H9 (cell line): ENCODE measurements at regions not wholly inside any gene's neighbourhood (a gene's known extent, or its start where the extent isn't known, plus 50 kb on each side); places are given as distances from the start of the nearest gene placed in this dataset.

Source experiments
- DNase-seq: peaks from one replicate; pipeline ENCODE4 v3.0.0-alpha.2; 2017
- H2AFZ ChIP-seq: one replicate; pipeline ENCODE4 v1.6.1; 2013; ENCODE audit warnings: mild to moderate bottlenecking, low read length, control low read depth, moderate library complexity
- H2AK5ac ChIP-seq: 2 replicates; pipeline ENCODE4 v1.6.1; 2013; ENCODE audit warnings: low read length, control low read depth, mixed read lengths; ENCODE audit not compliant: insufficient read length
- H2BK120ac ChIP-seq: one replicate; pipeline ENCODE4 v1.6.1; 2013; ENCODE audit warnings: low read depth, mild to moderate bottlenecking, low read length, control low read depth, inconsistent platforms; ENCODE audit not compliant: poor library complexity, severe bottlenecking
- H2BK12ac ChIP-seq: 2 replicates; pipeline ENCODE4 v1.6.1; 2013; ENCODE audit warnings: low read length, control low read depth, mixed read lengths, low read depth; ENCODE audit not compliant: insufficient read length
- H2BK15ac ChIP-seq: 2 replicates; pipeline ENCODE4 v1.6.1; 2013; ENCODE audit warnings: low read depth, low read length, control low read depth
- H2BK20ac ChIP-seq: one replicate; pipeline ENCODE4 v1.6.1; 2013; ENCODE audit warnings: low read depth, mild to moderate bottlenecking, low read length, control low read depth, inconsistent platforms; ENCODE audit not compliant: poor library complexity, severe bottlenecking
- H2BK5ac ChIP-seq: 2 replicates; pipeline ENCODE4 v1.6.1; 2013; ENCODE audit warnings: low read length, control low read depth, mixed read lengths; ENCODE audit not compliant: insufficient read length
- H3K14ac ChIP-seq: 2 replicates; pipeline ENCODE4 v1.6.1; 2013; ENCODE audit warnings: low read length, control low read depth; ENCODE audit not compliant: insufficient read depth
- H3K18ac ChIP-seq: 2 replicates; pipeline ENCODE4 v1.6.1; 2013; ENCODE audit warnings: low read depth, mild to moderate bottlenecking, mixed read lengths, low read length, control low read depth; ENCODE audit not compliant: insufficient read length
- H3K23ac ChIP-seq: 2 replicates; pipeline ENCODE4 v1.6.1; 2013; ENCODE audit warnings: low read length, control low read depth, mixed read lengths, low read depth; ENCODE audit not compliant: insufficient read length
- H3K23me2 ChIP-seq: 2 replicates; pipeline ENCODE4 v1.6.1; 2013; ENCODE audit warnings: low read depth, mild to moderate bottlenecking, mixed read lengths, low read length, control low read depth; ENCODE audit not compliant: insufficient read length, poor library complexity, severe bottlenecking
- H3K27ac ChIP-seq: 2 replicates; pipeline ENCODE4 v1.5.1; 2013; ENCODE audit warnings: low read length, control low read depth, mixed read lengths, low read depth; ENCODE audit not compliant: insufficient read length
- H3K27me3 ChIP-seq: 2 replicates; pipeline ENCODE4 v1.6.1; 2013; ENCODE audit warnings: low read length, control low read depth, inconsistent platforms; ENCODE audit not compliant: insufficient read depth
- H3K4ac ChIP-seq: 2 replicates; pipeline ENCODE4 v1.6.1; 2013; ENCODE audit warnings: low read depth, mild to moderate bottlenecking, control low read depth, inconsistent platforms, low read length, moderate library complexity
- H3K4me1 ChIP-seq: 2 replicates; pipeline ENCODE4 v1.6.1; 2013; ENCODE audit warnings: low read length, control low read depth, inconsistent platforms; ENCODE audit not compliant: insufficient read depth
- H3K4me2 ChIP-seq: 2 replicates; pipeline ENCODE4 v1.6.1; 2013; ENCODE audit warnings: low read length, control low read depth, mixed read lengths; ENCODE audit not compliant: insufficient read length, insufficient read depth
- H3K56ac ChIP-seq: 2 replicates; pipeline ENCODE4 v1.6.1; 2013; ENCODE audit warnings: low read depth, mild to moderate bottlenecking, mixed read lengths, low read length, control low read depth; ENCODE audit not compliant: insufficient read length
- H3K79me1 ChIP-seq: 2 replicates; pipeline ENCODE4 v1.6.1; 2013; ENCODE audit warnings: low read depth, mild to moderate bottlenecking, moderate library complexity, low read length, control low read depth, inconsistent platforms; ENCODE audit not compliant: insufficient read depth, poor library complexity, severe bottlenecking
- H3K79me2 ChIP-seq: 2 replicates; pipeline ENCODE4 v1.6.1; 2013; ENCODE audit warnings: low read length, control low read depth, inconsistent platforms; ENCODE audit not compliant: insufficient read depth
- H3K9ac ChIP-seq: 2 replicates; pipeline ENCODE4 v1.6.1; 2013; ENCODE audit warnings: low read length, control low read depth, mixed read lengths; ENCODE audit not compliant: insufficient read length; ENCODE audit errors: extremely low read depth
- H3K9me3 ChIP-seq: one replicate; pipeline ENCODE4 v1.6.1; 2013; ENCODE audit warnings: low read depth, low read length, inconsistent platforms; ENCODE audit not compliant: control insufficient read depth
- H3T11ph ChIP-seq: one replicate; pipeline ENCODE4 v1.6.1; 2013; ENCODE audit warnings: mild to moderate bottlenecking, low read length, control low read depth, inconsistent platforms
- H4K20me1 ChIP-seq: one replicate; pipeline ENCODE4 v1.6.1; 2013; ENCODE audit not compliant: control insufficient read depth, insufficient read length, insufficient read depth
- H4K5ac ChIP-seq: 2 replicates; pipeline ENCODE4 v1.6.1; 2013; ENCODE audit warnings: low read depth, mild to moderate bottlenecking, mixed read lengths, low read length, control low read depth; ENCODE audit not compliant: insufficient read length
- H4K8ac ChIP-seq: replicated peaks from 2 replicates; pipeline ENCODE4 v1.6.1; 2013; ENCODE audit warnings: low read length, control low read depth, mixed read lengths, low read depth; ENCODE audit not compliant: insufficient read length
- H4K91ac ChIP-seq: 2 replicates; pipeline ENCODE4 v1.6.1; 2013; ENCODE audit warnings: low read depth, mild to moderate bottlenecking, moderate library complexity, mixed read lengths, low read length, control low read depth; ENCODE audit not compliant: insufficient read length
- H3K27ac Mint-ChIP-seq, 3 experiments: 2 replicates in 2 of 3; 3 replicates in 1 of 3; pipeline ENCODE4 v1.8.0; 2020 to 2021; ENCODE audit warnings: mixed read lengths in 3 of 3, mild to moderate bottlenecking in 1 of 3, moderate library complexity in 1 of 3
- H3K27me3 Mint-ChIP-seq: 2 replicates; pipeline ENCODE4 v1.8.0; 2021; ENCODE audit warnings: low read depth, mild to moderate bottlenecking, moderate library complexity, mixed read lengths
- H3K36me3 Mint-ChIP-seq, 3 experiments: 2 replicates in 2 of 3; 3 replicates in 1 of 3; pipeline ENCODE4 v1.8.0; 2020 to 2021; ENCODE audit warnings: low read depth in 3 of 3, mixed read lengths in 3 of 3; ENCODE audit not compliant: insufficient read depth in 1 of 3
- H3K4me1 Mint-ChIP-seq, 2 experiments: 2 replicates each; pipeline ENCODE4 v1.8.0; 2020; ENCODE audit warnings: mixed read lengths in 2 of 2
- H3K4me3 Mint-ChIP-seq, 2 experiments: 2 replicates in 1 of 2; 3 replicates in 1 of 2; pipeline ENCODE4 v1.8.0; 2020 to 2021; ENCODE audit warnings: mild to moderate bottlenecking in 2 of 2, mixed read lengths in 2 of 2, moderate library complexity in 1 of 2
- H3K9me3 Mint-ChIP-seq, 2 experiments: 2 replicates in 1 of 2; 3 replicates in 1 of 2; pipeline ENCODE4 v1.8.0; 2020; ENCODE audit warnings: mild to moderate bottlenecking in 2 of 2, mixed read lengths in 2 of 2, moderate library complexity in 1 of 2
- CTCF ChIP-seq: fragments of 200-600 bp; sonication (generic); conservative IDR thresholded peaks from 3 replicates; pipeline ENCODE4 v1.8.0; 2021; ENCODE audit warnings: antibody characterized with exemption, mild to moderate bottlenecking
- WGBS: extraction: QIAGEN DNeasy Blood & Tissue Kit; methylation state at CpG from one replicate; pipeline ENCODE4 v1.1.7; 2013; ENCODE audit warnings: missing lambda C conversion rate, low lambda C conversion rate, mixed read lengths; ENCODE audit not compliant: insufficient read length; ENCODE audit errors: extremely low coverage; 5-methylcytosine and 5-hydroxymethylcytosine counted together

- no peak overlapping the region for H3K9ac ChIP-seq
- no peak overlapping the region for H2BK5ac ChIP-seq
- TF ChIP-seq CTCF, result no peak
- no peaks in the 10 kb centered on the region for H3K79me2 ChIP-seq
- no peak for DNase-seq
- H3K4me3 Mint-ChIP-seq, result no peak overlapping the region
- no peak overlapping the region for H2BK20ac ChIP-seq
- H4K91ac ChIP-seq, result no peak overlapping the region
- H2BK12ac ChIP-seq, result no peak overlapping the region
- H3K4me1 ChIP-seq, result no peaks in the 10 kb centered on the region
- H3K27me3 Mint-ChIP-seq, result no peaks in the 10 kb centered on the region
- peaks cover 0 to 2% of the 10 kb centered on the region in 2 experiments; a peak in 1 of 4 replicates for H3K4me1 Mint-ChIP-seq
- no peaks in the 10 kb centered on the region for H3K23me2 ChIP-seq
- no peak overlapping the region for H3K4ac ChIP-seq
- no peaks in the 10 kb centered on the region for H3K27me3 ChIP-seq
- no peak overlapping the region for H3K14ac ChIP-seq
- H3K18ac ChIP-seq, result no peak overlapping the region
- H3K79me1 ChIP-seq, result no peaks in the 10 kb centered on the region
- no CpG with 5 or more reads among the region's 4 CpGs for WGBS
- no peak overlapping the region for H2BK15ac ChIP-seq
- H2AFZ ChIP-seq, result no peak overlapping the region
- H2BK120ac ChIP-seq, result no peak overlapping the region
- no peak overlapping the region for H3K4me2 ChIP-seq
- H3K9me3 Mint-ChIP-seq, result no peaks in the 10 kb centered on the region
- H4K8ac ChIP-seq, result no peak overlapping the region
- no peak overlapping the region for H4K5ac ChIP-seq
- no peak overlapping the region; a peak in 1 of 7 replicates for H3K27ac Mint-ChIP-seq
- no peak overlapping the region for H2AK5ac ChIP-seq
- H4K20me1 ChIP-seq, result no peaks in the 10 kb centered on the region
- H3K36me3 Mint-ChIP-seq, result no peaks in the 10 kb centered on the region
- no peak overlapping the region for H3K23ac ChIP-seq
- H3T11ph ChIP-seq, result no peak overlapping the region
- H3K9me3 ChIP-seq, result no peaks in the 10 kb centered on the region
- no peak overlapping the region for H3K56ac ChIP-seq
- H3K27ac ChIP-seq, result no peak overlapping the region
These were observed 423.7 kb downstream of the ANXA1 start for GRCh38 chr9:73575101-73576060.
